Hepatocyte (in vitro differentiated cells): ENCODE measurements at regions not wholly inside any gene's neighbourhood (a gene's known extent, or its start where the extent isn't known, plus 50 kb on each side); places are given as distances from the start of the nearest gene placed in this dataset.

ENCODE experiments used
- CTCF ChIP-seq: fragments of 200-600 bp; sonication (generic); IDR thresholded peaks from 2 replicates; pipeline ENCODE4 v1.5.1; 2016; ENCODE audit warnings: antibody characterized with exemption, mild to moderate bottlenecking; ENCODE audit not compliant: poor library complexity
- EZH2 ChIP-seq: fragments of 200-600 bp; sonication (generic); IDR thresholded peaks from 2 replicates; pipeline ENCODE4 v1.6.1; 2016; ENCODE audit warnings: antibody characterized with exemption, mild to moderate bottlenecking, borderline replicate concordance
- EZH2phosphoT487 ChIP-seq: fragments of 200-600 bp; sonication (generic); IDR thresholded peaks from one replicate; pipeline ENCODE4 v1.6.1; 2018; ENCODE audit warnings: antibody characterized with exemption, mild to moderate bottlenecking, low read depth, moderate library complexity; ENCODE audit not compliant: unreplicated experiment, severe bottlenecking

- TF ChIP-seq CTCF = no peak
- TF ChIP-seq EZH2phosphoT487 = no peak
- TF ChIP-seq EZH2 = no peak
Observed at GRCh38 chr5:117433818-117434217, 859.2 kb upstream of the SEMA6A start.
